Coronary artery (tissue), 2 donors: ENCODE measurements at regions not wholly inside any gene's neighbourhood (a gene's known extent, or its start where the extent isn't known, plus 50 kb on each side); places are given as distances from the start of the nearest gene placed in this dataset.
"Not testable (repeated sequence)": the region's sequence is repeated elsewhere in the genome, so short reads cannot be mapped to it uniquely, and the experiment has no call there.

Experiments
- DNase-seq: peaks from one replicate; pipeline ENCODE4 v3.0.0-alpha.2; 2017; ENCODE audit warnings: low spot score
- H3K27ac ChIP-seq, 2 donors: fragments of 200-600 bp; sonication (generic); one replicate each; pipeline ENCODE4 v1.5.1; 2016 to 2019
- H3K4me3 ChIP-seq: fragments of 200-600 bp; sonication (generic); 2 replicates; pipeline ENCODE4 v1.5.1; 2016; ENCODE audit warnings: mild to moderate bottlenecking, moderate library complexity
- TF ChIP-seq, protein P1 (sequence below): fragments of 200-600 bp; sonication (generic); IDR thresholded peaks from one replicate; pipeline ENCODE4 v1.5.1; 2019; ENCODE audit warnings: antibody characterized with exemption

DNA sequence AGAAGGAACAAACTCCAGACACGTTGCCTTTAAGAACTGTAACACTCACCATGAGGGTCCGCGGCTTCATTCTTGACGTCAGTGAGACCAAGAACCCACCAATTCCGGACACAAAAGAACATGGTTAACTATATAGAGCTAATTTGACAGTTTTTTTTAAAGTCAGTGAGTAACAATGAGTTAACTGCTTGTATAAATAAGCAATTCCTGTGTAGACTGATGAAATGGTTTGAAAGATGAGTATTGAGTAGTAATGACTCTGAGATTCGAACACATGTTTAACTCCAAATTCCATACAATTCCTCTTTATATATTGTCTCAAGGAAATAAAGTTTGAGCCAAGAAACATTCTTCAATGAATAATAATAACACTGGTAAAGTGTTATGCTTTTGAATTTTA, 478.0 kb downstream of the MMUT start:
- TF ChIP-seq, protein P1, sequence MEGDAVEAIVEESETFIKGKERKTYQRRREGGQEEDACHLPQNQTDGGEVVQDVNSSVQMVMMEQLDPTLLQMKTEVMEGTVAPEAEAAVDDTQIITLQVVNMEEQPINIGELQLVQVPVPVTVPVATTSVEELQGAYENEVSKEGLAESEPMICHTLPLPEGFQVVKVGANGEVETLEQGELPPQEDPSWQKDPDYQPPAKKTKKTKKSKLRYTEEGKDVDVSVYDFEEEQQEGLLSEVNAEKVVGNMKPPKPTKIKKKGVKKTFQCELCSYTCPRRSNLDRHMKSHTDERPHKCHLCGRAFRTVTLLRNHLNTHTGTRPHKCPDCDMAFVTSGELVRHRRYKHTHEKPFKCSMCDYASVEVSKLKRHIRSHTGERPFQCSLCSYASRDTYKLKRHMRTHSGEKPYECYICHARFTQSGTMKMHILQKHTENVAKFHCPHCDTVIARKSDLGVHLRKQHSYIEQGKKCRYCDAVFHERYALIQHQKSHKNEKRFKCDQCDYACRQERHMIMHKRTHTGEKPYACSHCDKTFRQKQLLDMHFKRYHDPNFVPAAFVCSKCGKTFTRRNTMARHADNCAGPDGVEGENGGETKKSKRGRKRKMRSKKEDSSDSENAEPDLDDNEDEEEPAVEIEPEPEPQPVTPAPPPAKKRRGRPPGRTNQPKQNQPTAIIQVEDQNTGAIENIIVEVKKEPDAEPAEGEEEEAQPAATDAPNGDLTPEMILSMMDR = no peak
- DNase-seq = no peak
- H3K27ac ChIP-seq = no peak overlapping the region
- no peak overlapping the region for H3K4me3 ChIP-seq

DNA sequence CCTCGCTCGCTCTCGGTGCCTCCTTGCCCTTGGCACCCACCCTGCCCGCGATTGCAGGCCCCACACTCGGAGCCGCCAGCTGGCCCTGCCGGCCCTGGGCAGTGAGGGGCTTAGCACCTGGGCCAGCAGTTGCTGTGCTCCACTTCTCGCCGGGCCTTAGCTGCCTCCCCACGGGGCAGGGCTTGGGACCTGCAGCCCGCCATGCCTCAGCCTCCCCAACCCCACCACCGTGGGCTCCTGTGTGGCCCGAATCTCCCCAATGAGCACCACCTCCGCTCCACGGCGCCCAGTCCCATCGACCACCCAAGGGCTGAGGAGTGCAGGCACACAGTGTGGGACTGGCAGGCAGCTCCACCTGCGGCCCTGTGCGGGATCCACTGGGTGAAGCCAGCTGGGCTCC, 479.1 kb downstream of the MMUT start:
- not testable (repeated sequence) for H3K4me3 ChIP-seq, DNase-seq, H3K27ac ChIP-seq

DNA sequence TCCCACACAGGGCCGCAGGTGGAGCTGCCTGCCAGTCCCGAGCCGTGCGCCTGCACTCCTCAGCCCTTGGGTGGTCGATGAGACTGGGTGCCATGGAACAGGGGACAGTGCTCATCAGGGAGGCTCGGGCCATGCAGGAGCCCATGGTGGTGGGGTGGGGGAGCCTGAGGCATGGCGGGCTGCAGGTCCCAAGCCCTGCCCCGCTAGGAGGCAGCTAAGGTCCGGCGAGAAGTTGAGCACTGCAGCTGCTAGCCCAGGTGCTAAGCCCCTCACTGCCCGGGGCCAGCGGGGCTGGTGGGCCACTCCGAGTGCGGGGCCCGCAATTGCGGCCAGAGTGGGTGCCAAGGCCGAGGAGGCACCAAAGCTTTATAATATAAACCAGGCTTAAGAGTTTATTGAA, 479.7 kb downstream of the MMUT start:
- DNase-seq = no peak

DNA sequence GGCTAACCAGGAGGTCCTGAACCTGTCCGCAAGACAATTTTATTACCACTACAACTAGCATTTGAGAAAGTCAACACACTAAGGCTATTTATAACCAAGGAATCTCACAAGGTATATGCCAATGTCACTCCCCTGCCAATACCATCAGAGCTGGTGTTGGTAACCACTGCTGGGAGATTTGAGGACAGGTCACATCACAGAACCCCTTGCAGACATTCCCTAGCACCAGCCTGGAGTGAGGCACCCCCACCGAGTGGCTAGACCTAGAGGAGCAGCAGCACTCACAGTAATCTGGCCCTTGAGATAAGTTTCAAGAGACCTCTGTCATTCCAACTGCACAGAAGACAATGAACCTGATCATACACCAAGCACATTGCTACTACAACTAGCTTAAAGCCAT, 483.2 kb downstream of the MMUT start:
- TF ChIP-seq, protein P1 = no peak
- H3K27ac ChIP-seq = no peak overlapping the region
- H3K4me3 ChIP-seq = no peak overlapping the region
- DNase-seq = no peak

More for the DNA sequence above, 479.7 kb downstream of the MMUT start:
- no peak overlapping the region for H3K27ac ChIP-seq
- TF ChIP-seq, protein P1 = no peak
- no peak overlapping the region for H3K4me3 ChIP-seq

DNA sequence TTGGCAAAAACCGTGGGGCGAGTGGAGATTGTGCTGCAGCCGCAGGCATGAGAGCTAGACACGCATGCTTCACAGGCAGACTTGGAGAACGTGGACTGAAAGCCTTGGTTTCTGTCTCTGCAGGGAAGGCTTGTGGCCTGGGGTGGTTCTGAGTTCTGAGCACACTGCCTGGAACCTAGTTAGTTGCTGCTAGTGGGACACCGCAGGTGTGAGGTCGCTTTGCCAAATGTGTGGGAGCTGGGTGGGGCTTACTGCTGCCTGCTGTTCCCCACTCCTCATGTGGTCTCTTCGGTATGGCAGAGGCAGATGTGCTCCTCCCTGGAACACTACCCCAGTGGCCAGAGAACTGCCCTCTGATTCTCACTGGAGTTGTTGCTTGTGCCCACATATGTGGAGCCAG, 484.0 kb downstream of the MMUT start:
- Histone ChIP-seq H3K4me3 (no peak overlapping the region), H3K27ac (no peak overlapping the region)
- TF ChIP-seq, protein P1 = no peak
- DNase-seq = no peak

DNA sequence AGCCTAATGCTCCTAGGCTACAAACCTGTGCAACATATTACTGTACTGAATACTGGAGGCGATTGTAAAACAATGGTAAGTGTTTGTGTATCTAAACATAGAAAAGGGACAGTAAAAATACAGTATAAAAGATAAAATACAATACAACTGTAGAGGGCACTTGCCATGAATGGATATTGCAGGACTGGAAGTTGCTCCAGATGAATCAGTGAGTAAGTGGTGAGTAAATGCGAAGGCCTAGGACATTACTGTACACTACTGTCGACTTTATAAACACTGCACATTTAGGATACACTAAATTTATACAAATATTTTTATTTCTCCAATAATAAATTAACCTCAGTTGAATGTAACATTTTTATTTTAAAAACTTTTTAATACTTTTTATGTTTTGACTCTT, 485.0 kb downstream of the MMUT start:
- H3K27ac ChIP-seq = no peak overlapping the region
- TF ChIP-seq, protein P1 = no peak

DNA sequence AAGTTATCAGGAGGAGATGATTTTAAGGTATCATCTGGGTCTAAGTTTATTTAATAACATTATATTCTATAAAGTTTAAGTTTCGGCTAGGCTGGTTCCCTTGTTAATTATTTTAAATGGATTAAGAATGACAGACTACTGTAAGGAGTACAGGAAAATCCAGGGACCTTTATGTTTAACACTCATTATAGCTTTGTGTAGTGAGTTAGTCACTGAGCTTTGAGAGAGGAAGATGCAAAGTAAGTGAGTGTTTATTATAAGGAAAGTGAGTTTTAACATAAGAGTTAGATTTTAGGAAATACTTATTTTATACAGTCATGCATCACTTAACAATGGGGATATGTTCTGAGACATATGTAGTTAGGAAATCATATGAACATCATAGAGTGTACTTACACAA, 485.5 kb downstream of the MMUT start:
- TF ChIP-seq, protein P1 = no peak
- H3K27ac ChIP-seq = no peak overlapping the region
- no peak for DNase-seq
- H3K4me3 ChIP-seq = no peak overlapping the region

More for the DNA sequence above, 485.0 kb downstream of the MMUT start:
- no peak for DNase-seq
- no peak overlapping the region for H3K4me3 ChIP-seq

DNA sequence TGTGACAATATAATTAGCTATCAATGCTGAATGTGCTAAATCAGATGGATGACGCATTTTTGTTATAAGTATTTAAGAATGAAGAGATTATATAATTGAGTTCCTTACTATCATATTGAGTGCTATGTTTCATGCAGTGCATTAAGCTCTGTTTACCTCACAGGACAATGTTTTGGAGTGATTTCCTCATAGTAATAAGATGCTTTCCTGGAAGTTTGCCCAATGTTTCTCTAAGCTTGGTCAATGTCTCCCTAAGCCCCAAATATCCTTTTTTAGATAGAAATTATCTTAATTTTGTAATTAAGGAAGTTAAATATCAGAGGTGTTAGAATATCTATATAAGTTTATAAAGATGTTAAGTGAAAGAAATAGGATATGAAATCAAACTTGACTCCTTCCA, 489.6 kb downstream of the MMUT start:
- no peak overlapping the region for H3K4me3 ChIP-seq
- no peak for DNase-seq
- TF ChIP-seq, protein P1 = no peak
- no peak overlapping the region for H3K27ac ChIP-seq
